ENCODE measurements at regions not wholly inside any gene's neighbourhood (a gene's known extent, or its start where the extent isn't known, plus 50 kb on each side); places are given as distances from the start of the nearest gene placed in this dataset.
"Not testable (repeated sequence)": the region's sequence is repeated elsewhere in the genome, so short reads cannot be mapped to it uniquely, and the experiment has no call there.

- DNase-seq (ENCODE audit: low spot score): peak; percentile 9
Observed at GRCh38 chrX:22534643-22535042, 261.9 kb downstream of the CBLL2 start.

- no peak for DNase-seq (ENCODE audit: low spot score)
Observed at GRCh38 chrX:22536746-22537304, 264.1 kb downstream of the CBLL2 start.

- DNase-seq (ENCODE audit: low spot score): no peak
Observed at GRCh38 chrX:22538580-22538979, 265.9 kb downstream of the CBLL2 start.

GRCh38 chrX:22541926-22542325 is 269.2 kb downstream of the CBLL2 start:
- no peak for DNase-seq (ENCODE audit: low spot score)

- DNase-seq (ENCODE audit: low spot score): no peak
Observed at GRCh38 chrX:22542641-22543040, 269.9 kb downstream of the CBLL2 start.

GRCh38 chrX:22559506-22559905 is 286.8 kb downstream of the CBLL2 start:
- no peak for DNase-seq (ENCODE audit: low spot score)

GRCh38 chrX:22575161-22575845 is 302.6 kb downstream of the CBLL2 start:
- DNase-seq (ENCODE audit: low spot score): no peak

- DNase-seq (ENCODE audit: low spot score): peak; percentile 2
Observed at GRCh38 chrX:22577181-22577580, 304.5 kb downstream of the CBLL2 start.

GRCh38 chrX:22585831-22586230 is 313.1 kb downstream of the CBLL2 start:
- DNase-seq (ENCODE audit: low spot score): no peak

GRCh38 chrX:22589845-22590244 is 317.1 kb downstream of the CBLL2 start:
- no peak for DNase-seq (ENCODE audit: low spot score)

- DNase-seq (ENCODE audit: low spot score): no peak
Observed at GRCh38 chrX:22594766-22595165, 322.1 kb downstream of the CBLL2 start.

- DNase-seq (ENCODE audit: low spot score): no peak
Observed at GRCh38 chrX:22603060-22603459, 330.3 kb downstream of the CBLL2 start.

GRCh38 chrX:22609452-22609851 is 336.7 kb downstream of the CBLL2 start:
- DNase-seq (ENCODE audit: low spot score): not testable (repeated sequence)

- DNase-seq (ENCODE audit: low spot score): no peak
Observed at GRCh38 chrX:22616867-22617266, 344.2 kb downstream of the CBLL2 start.

GRCh38 chrX:22627576-22627975 is 354.9 kb downstream of the CBLL2 start:
- no peak for DNase-seq (ENCODE audit: low spot score)

GRCh38 chrX:22628275-22628674 is 355.6 kb downstream of the CBLL2 start:
- no peak for DNase-seq (ENCODE audit: low spot score)

GRCh38 chrX:22629105-22629725 is 356.5 kb downstream of the CBLL2 start:
- no peak for DNase-seq (ENCODE audit: low spot score)

GRCh38 chrX:22634083-22634482 is 361.4 kb downstream of the CBLL2 start:
- DNase-seq (ENCODE audit: low spot score): no peak

GRCh38 chrX:22634751-22635150 is 362.0 kb downstream of the CBLL2 start:
- no peak for DNase-seq (ENCODE audit: low spot score)

GRCh38 chrX:22648281-22648680 is 351.5 kb upstream of the DDX53 start:
- no peak for DNase-seq (ENCODE audit: low spot score)

GRCh38 chrX:22650691-22651090 is 349.1 kb upstream of the DDX53 start:
- no peak for DNase-seq (ENCODE audit: low spot score)

GRCh38 chrX:22652596-22652995 is 347.2 kb upstream of the DDX53 start:
- DNase-seq (ENCODE audit: low spot score): no peak

- no peak for DNase-seq (ENCODE audit: low spot score)
Observed at GRCh38 chrX:22660756-22661155, 339.0 kb upstream of the DDX53 start.

- DNase-seq (ENCODE audit: low spot score): no peak
Observed at GRCh38 chrX:22662776-22663175, 337.0 kb upstream of the DDX53 start.

Measured in AG08395 (cell line).